Mesenchymal stem cell (in vitro differentiated cells and primary cell): ENCODE measurements at regions not wholly inside any gene's neighbourhood (a gene's known extent, or its start where the extent isn't known, plus 50 kb on each side); places are given as distances from the start of the nearest gene placed in this dataset.

ENCODE experiments used
- DNase-seq: peaks from one replicate; pipeline ENCODE4 v3.0.0-alpha.2; 2013
- H2AFZ ChIP-seq: one replicate; pipeline ENCODE4 v1.6.1; 2013; ENCODE audit warnings: low read depth, mild to moderate bottlenecking, control low read depth, inconsistent platforms, low read length, moderate library complexity
- H2AK5ac ChIP-seq: 2 replicates; pipeline ENCODE4 v1.6.1; 2013; ENCODE audit warnings: low read length, moderate library complexity, mild to moderate bottlenecking, inconsistent platforms; ENCODE audit not compliant: severe bottlenecking
- H2BK120ac ChIP-seq: one replicate; pipeline ENCODE4 v1.6.1; 2013; ENCODE audit warnings: low read depth, mild to moderate bottlenecking, inconsistent platforms, low read length, moderate library complexity
- H2BK12ac ChIP-seq, 2 experiments: one replicate each; pipeline ENCODE4 v1.6.1; 2013; ENCODE audit warnings: inconsistent platforms in 2 of 2, low read length in 2 of 2, mild to moderate bottlenecking in 2 of 2, moderate library complexity in 2 of 2, control low read depth in 1 of 2
- H2BK15ac ChIP-seq: one replicate; pipeline ENCODE4 v1.6.1; 2013; ENCODE audit warnings: mild to moderate bottlenecking, low read depth, inconsistent platforms; ENCODE audit not compliant: poor library complexity, severe bottlenecking
- H2BK5ac ChIP-seq: 2 replicates; pipeline ENCODE4 v1.6.1; 2013; ENCODE audit warnings: low read depth, mild to moderate bottlenecking, low read length, control low read depth, inconsistent platforms; ENCODE audit not compliant: poor library complexity, severe bottlenecking
- H3K14ac ChIP-seq, 2 experiments: one replicate each; pipeline ENCODE4 v1.6.1; 2013; ENCODE audit warnings: inconsistent platforms in 2 of 2, low read length in 2 of 2, control low read depth in 1 of 2, mild to moderate bottlenecking in 1 of 2, moderate library complexity in 1 of 2
- H3K18ac ChIP-seq, 2 experiments: one replicate each; pipeline ENCODE4 v1.6.1; 2013; ENCODE audit warnings: inconsistent platforms in 2 of 2, low read length in 2 of 2, control low read depth in 1 of 2, low read depth in 1 of 2, mild to moderate bottlenecking in 1 of 2
- H3K23ac ChIP-seq, 2 experiments: one replicate each; pipeline ENCODE4 v1.6.1; 2013; ENCODE audit warnings: inconsistent platforms in 2 of 2, low read length in 2 of 2, mild to moderate bottlenecking in 2 of 2, moderate library complexity in 2 of 2, control low read depth in 1 of 2
- H3K27ac ChIP-seq: 2 replicates; pipeline ENCODE4 v1.5.1; 2013; ENCODE audit warnings: mild to moderate bottlenecking, moderate library complexity, low read length, control low read depth, inconsistent platforms; ENCODE audit not compliant: poor library complexity, severe bottlenecking
- H3K27me3 ChIP-seq, 2 experiments: 2 replicates each; pipeline versions ENCODE4 v1.6.1 to v1.7.0; 2013; ENCODE audit warnings: low read length in 2 of 2, mild to moderate bottlenecking in 2 of 2, moderate library complexity in 2 of 2, control low read depth in 1 of 2, inconsistent platforms in 1 of 2; ENCODE audit not compliant: control insufficient read depth in 1 of 2, insufficient read depth in 1 of 2
- H3K36me3 ChIP-seq, 2 experiments: 2 replicates each; pipeline versions ENCODE4 v1.6.1 to v1.7.0; 2013; ENCODE audit warnings: low read length in 2 of 2, control low read depth in 1 of 2, inconsistent platforms in 1 of 2, low read depth in 1 of 2, mild to moderate bottlenecking in 1 of 2; ENCODE audit not compliant: insufficient read depth in 2 of 2, control insufficient read depth in 1 of 2
- H3K4ac ChIP-seq, 2 experiments: one replicate each; pipeline ENCODE4 v1.6.1; 2013; ENCODE audit warnings: inconsistent platforms in 2 of 2, low read length in 2 of 2, mild to moderate bottlenecking in 2 of 2, moderate library complexity in 2 of 2, control low read depth in 1 of 2, low read depth in 1 of 2
- H3K4me1 ChIP-seq: 2 replicates; pipeline ENCODE4 v1.6.1; 2013; ENCODE audit warnings: low read depth, low read length, control low read depth; ENCODE audit not compliant: control insufficient read depth, insufficient read depth
- H3K4me2 ChIP-seq: 2 replicates; pipeline ENCODE4 v1.6.1; 2013; ENCODE audit warnings: low read length, mild to moderate bottlenecking, inconsistent platforms; ENCODE audit not compliant: poor library complexity, severe bottlenecking
- H3K4me3 ChIP-seq, 2 experiments: 2 replicates each; pipeline versions ENCODE4 v1.5.1 to v1.7.0; 2013; ENCODE audit warnings: low read length in 2 of 2, mild to moderate bottlenecking in 2 of 2, control low read depth in 1 of 2, low read depth in 1 of 2; ENCODE audit not compliant: insufficient read depth in 1 of 2
- H3K79me1 ChIP-seq: replicated peaks from 2 replicates; pipeline ENCODE4 v1.6.1; 2013; ENCODE audit warnings: mild to moderate bottlenecking, control low read depth, low read length, inconsistent platforms; ENCODE audit not compliant: poor library complexity, severe bottlenecking
- H3K9ac ChIP-seq: 2 replicates; pipeline ENCODE4 v1.7.0; 2013; ENCODE audit warnings: mild to moderate bottlenecking, low read length, moderate library complexity
- H3K9me3 ChIP-seq: 2 replicates; pipeline ENCODE4 v1.7.0; 2013; ENCODE audit warnings: mild to moderate bottlenecking, low read length; ENCODE audit not compliant: control insufficient read depth
- H4K8ac ChIP-seq: one replicate; pipeline ENCODE4 v1.6.1; 2013; ENCODE audit warnings: inconsistent platforms, mild to moderate bottlenecking, low read length, moderate library complexity
- H4K91ac ChIP-seq: one replicate; pipeline ENCODE4 v1.6.1; 2013; ENCODE audit warnings: mild to moderate bottlenecking, low read length, inconsistent platforms
- WGBS: methylation state at CpG from one replicate; pipeline ENCODE4 v1.1.7; 2013; ENCODE audit warnings: mixed read lengths; 5-methylcytosine and 5-hydroxymethylcytosine counted together

DNA sequence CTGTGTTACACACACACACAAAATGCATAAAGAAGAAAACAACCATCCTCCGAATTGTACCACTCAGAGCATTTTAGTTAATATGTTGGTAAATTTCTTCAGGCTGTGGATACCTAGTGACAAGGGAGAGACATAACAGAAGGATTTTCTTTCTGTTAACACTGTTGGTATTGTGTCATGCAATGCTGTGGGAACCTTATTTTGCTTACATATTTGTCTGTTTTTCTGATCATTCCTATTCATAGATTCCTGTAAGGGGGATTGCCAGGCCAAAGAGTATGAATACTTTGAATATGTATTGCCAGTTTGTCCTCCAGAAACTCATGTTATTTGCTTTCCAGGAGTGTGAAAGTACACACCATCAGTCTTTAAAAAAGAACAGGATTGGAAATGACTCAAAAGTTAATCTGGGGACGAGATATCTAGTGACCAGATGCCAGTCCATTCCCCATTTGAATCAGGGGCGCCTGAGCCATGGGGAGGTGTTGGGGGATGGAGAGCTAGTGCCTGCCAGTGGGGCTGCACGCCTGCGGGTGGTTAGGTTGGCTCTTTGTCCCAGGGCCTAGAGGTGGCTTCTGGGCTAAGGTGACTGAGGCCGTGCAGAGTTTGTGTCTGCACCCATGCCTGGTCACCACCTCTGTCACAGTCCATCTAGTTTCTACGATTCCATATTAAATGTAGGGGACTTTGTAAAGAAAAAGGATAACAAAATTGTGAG is 142.0 kb downstream of the PTPN20 start:
- Histone ChIP-seq H3K4me3 (no peak overlapping the region), H3K9me3 (no peaks in the 10 kb centered on the region), H2AFZ (no peak overlapping the region), H3K23ac (no peak overlapping the region), H4K91ac (no peak overlapping the region), H3K4me2 (no peak overlapping the region), H3K4me1 (no peaks in the 10 kb centered on the region), H3K79me1 (no peaks in the 10 kb centered on the region), H3K9ac (no peak overlapping the region), H3K27ac (no peak overlapping the region), H2BK120ac (no peak overlapping the region), H4K8ac (no peak overlapping the region), H2AK5ac (no peak overlapping the region), H3K18ac (no peak overlapping the region), H3K27me3 (peaks cover 0 to 10% of the 10 kb centered on the region in 2 experiments), H2BK15ac (no peak overlapping the region), H3K4ac (no peak overlapping the region), H3K36me3 (no peaks in the 10 kb centered on the region), H3K14ac (no peak overlapping the region), H2BK12ac (no peak overlapping the region), H2BK5ac (no peak overlapping the region)
- DNase-seq: no peak
- WGBS: 81% methylated on average over 5 of the region's 7 CpGs

DNA sequence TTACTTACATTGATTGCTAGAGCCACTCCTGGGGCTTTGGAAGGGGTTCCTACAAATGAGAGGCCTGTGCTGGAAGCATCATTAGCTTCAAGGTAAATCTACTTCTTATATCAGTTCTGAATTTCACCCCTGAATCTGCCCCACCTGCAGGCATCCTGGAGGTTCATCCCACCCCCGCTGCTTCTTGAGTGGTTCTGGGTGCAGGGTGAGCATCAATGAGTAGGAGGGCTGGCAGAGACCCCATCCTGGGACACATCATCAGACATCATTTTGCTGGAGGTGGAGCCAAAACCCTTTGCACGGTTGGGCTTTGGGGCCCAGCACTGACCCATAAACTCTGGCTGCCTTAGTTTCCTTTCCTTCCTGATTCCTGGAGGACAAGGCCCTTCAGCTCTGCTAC is 143.7 kb downstream of the PTPN20 start:
- Histone ChIP-seq H3K4me3 (no peak overlapping the region), H2BK12ac (no peak overlapping the region), H2BK120ac (no peak overlapping the region), H2AFZ (no peak overlapping the region), H3K9ac (no peak overlapping the region), H2BK15ac (no peak overlapping the region), H3K9me3 (no peaks in the 10 kb centered on the region), H3K4me2 (no peak overlapping the region), H4K91ac (no peak overlapping the region), H2AK5ac (no peak overlapping the region), H3K23ac (no peak overlapping the region), H3K4me1 (no peaks in the 10 kb centered on the region), H3K27me3 (peaks cover 0 to 15% of the 10 kb centered on the region in 2 experiments), H4K8ac (no peak overlapping the region), H3K18ac (no peak overlapping the region), H3K27ac (no peak overlapping the region), H3K4ac (no peak overlapping the region), H3K14ac (no peak overlapping the region), H3K36me3 (no peaks in the 10 kb centered on the region), H3K79me1 (no peaks in the 10 kb centered on the region), H2BK5ac (no peak overlapping the region)
- 56% methylated on average over 2 of the region's 2 CpGs for WGBS
- DNase-seq: no peak

DNA sequence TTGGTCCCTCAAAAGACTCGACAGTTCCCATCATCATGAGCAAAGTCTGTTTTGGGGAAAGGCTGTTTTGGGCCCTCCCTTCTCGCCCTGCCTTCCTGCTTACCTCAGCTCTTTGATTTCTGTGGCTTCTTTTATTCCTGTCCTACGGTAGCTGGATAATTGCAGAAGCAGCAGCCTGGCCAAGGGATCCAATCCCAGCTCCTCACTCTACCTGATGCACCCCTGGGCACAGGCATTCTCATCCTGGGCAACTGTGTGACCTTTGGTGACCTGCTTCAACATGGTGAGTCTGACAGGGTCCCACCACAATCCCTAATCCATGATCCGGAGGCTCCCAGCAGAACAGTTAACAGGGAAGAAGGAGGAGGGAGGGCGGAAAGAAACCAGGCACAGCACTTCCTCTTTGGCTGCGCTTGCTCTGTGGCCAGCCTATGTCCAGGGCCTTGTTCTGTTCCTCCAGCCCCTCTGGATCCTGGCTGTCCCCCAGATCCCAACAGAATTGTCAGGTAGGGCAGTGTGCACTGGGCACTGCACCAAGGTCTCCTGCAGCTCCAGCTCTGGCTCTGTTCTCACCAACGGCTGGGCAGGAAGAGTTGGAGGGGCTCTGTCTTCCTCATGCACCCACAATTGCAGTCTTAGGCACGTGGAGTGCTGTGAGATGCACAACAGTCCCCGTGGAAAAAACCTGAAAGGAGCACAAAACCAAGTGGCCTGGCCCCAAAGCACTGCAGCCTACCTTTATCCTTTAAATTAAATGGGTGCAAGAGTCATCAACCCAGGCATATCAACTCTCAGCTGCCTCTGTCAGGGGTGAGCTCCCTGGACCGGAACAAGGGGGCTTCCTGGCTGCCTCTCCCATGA is 144.4 kb downstream of the PTPN20 start:
- Histone ChIP-seq H3K27ac (no peak overlapping the region), H3K23ac (no peak overlapping the region), H2AFZ (no peak overlapping the region), H3K14ac (no peak overlapping the region), H3K4me1 (no peaks in the 10 kb centered on the region), H2BK12ac (no peak overlapping the region), H4K91ac (no peak overlapping the region), H3K9me3 (no peaks in the 10 kb centered on the region), H2BK15ac (no peak overlapping the region), H4K8ac (no peak overlapping the region), H3K9ac (no peak overlapping the region), H2BK120ac (no peak overlapping the region), H2AK5ac (no peak overlapping the region), H3K27me3 (peaks cover 5 to 13% of the 10 kb centered on the region in 2 experiments), H2BK5ac (no peak overlapping the region), H3K4me3 (peak overlapping the region in 1 of 2 experiments; percentile 1), H3K4ac (no peak overlapping the region), H3K4me2 (no peak overlapping the region), H3K36me3 (no peaks in the 10 kb centered on the region), H3K79me1 (no peaks in the 10 kb centered on the region), H3K18ac (no peak overlapping the region)
- no peak for DNase-seq
- whole genome bisulfite sequencing: 64% methylated on average over 10 of the region's 10 CpGs

DNA sequence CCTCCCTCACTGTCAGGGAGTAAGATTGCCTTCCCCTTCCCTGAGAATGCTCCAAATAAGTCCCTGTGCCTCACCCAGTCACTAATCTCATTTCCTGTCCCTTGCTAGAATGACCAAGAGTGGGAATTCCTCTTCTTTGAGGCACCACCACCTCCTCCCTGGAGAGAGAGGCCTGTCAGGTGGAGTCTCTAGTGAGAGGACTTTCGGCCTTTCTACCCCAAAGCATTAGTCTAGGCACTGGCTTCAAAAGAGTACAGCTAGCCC is 145.0 kb downstream of the PTPN20 start:
- H4K8ac ChIP-seq: no peak overlapping the region
- no peak overlapping the region for H2BK15ac ChIP-seq
- H3K9ac ChIP-seq: no peak overlapping the region
- H3K9me3 ChIP-seq: no peaks in the 10 kb centered on the region
- H2AK5ac ChIP-seq: no peak overlapping the region
- no peak overlapping the region for H3K4me3 ChIP-seq
- no peak overlapping the region for H3K4me2 ChIP-seq
- H3K27me3 ChIP-seq: peaks cover 10 to 13% of the 10 kb centered on the region in 2 experiments
- DNase-seq: no peak
- H3K79me1 ChIP-seq: no peaks in the 10 kb centered on the region
- H4K91ac ChIP-seq: no peak overlapping the region
- H3K36me3 ChIP-seq: no peaks in the 10 kb centered on the region
- WGBS: 89% methylated on average over 1 of the region's 1 CpG
- H3K4me1 ChIP-seq: no peaks in the 10 kb centered on the region
- no peak overlapping the region for H3K27ac ChIP-seq
- H2BK120ac ChIP-seq: no peak overlapping the region
- H3K18ac ChIP-seq: no peak overlapping the region
- H3K23ac ChIP-seq: no peak overlapping the region
- no peak overlapping the region for H2BK5ac ChIP-seq
- no peak overlapping the region for H2AFZ ChIP-seq
- H3K14ac ChIP-seq: no peak overlapping the region
- H3K4ac ChIP-seq: no peak overlapping the region
- no peak overlapping the region for H2BK12ac ChIP-seq
